WTC11 (cell line): ENCODE measurements at regions not wholly inside any gene's neighbourhood (a gene's known extent, or its start where the extent isn't known, plus 50 kb on each side); places are given as distances from the start of the nearest gene placed in this dataset.

Source experiments
- ATAC-seq: fragments of 200-7000 bp; cut with Tn5 transposase; 2 replicates; pipeline ENCODE4 v1.10.0; 2021; ENCODE audit warnings: mild to moderate bottlenecking, moderate library complexity
- CTCF ChIA-PET: fragments of 300-600 bp; sonication (Branson Sonifier 250); formaldehyde crosslinking; loops from one replicate; lab custom pipeline; 2021; ENCODE audit warnings: antibody characterized with exemption; lab: Charles Lee
- POLR2A ChIA-PET: fragments of 350-600 bp; sonication (Branson Sonifier 250); formaldehyde crosslinking; loops from one replicate; lab custom pipeline; 2021; ENCODE audit warnings: antibody characterized with exemption; lab: Charles Lee
- DNase-seq: peaks from one replicate; pipeline ENCODE4 v3.0.0; 2021; ENCODE audit warnings: low spot score
- H3K27ac Mint-ChIP-seq: 2 replicates; pipeline ENCODE4 v1.8.0; 2021; ENCODE audit warnings: mixed read lengths
- H3K27me3 Mint-ChIP-seq: 2 replicates; pipeline ENCODE4 v1.8.0; 2021; ENCODE audit warnings: low read depth, mild to moderate bottlenecking, moderate library complexity, mixed read lengths
- H3K36me3 Mint-ChIP-seq: 2 replicates; pipeline ENCODE4 v1.8.0; 2021; ENCODE audit warnings: mixed read lengths
- H3K4me1 Mint-ChIP-seq: 2 replicates; pipeline ENCODE4 v1.8.0; 2022; ENCODE audit warnings: mixed read lengths
- H3K4me3 Mint-ChIP-seq: 2 replicates; pipeline ENCODE4 v1.8.0; 2021; ENCODE audit warnings: mild to moderate bottlenecking, moderate library complexity, mixed read lengths
- H3K9me3 Mint-ChIP-seq: 2 replicates; pipeline ENCODE4 v1.8.0; 2021; ENCODE audit warnings: mixed read lengths
- AFF4 ChIP-seq: sonication (generic); formaldehyde crosslinking; IDR thresholded peaks from 2 replicates; pipeline ENCODE4 v1.8.1; 2023; ENCODE audit warnings: mild to moderate bottlenecking, missing genetic modification reagents, borderline replicate concordance
- ARID4B ChIP-seq: sonication (generic); formaldehyde crosslinking; IDR thresholded peaks from 2 replicates; pipeline ENCODE4 v1.8.0; 2023; ENCODE audit warnings: missing genetic modification reagents, mild to moderate bottlenecking, borderline replicate concordance
- E2F1 ChIP-seq: sonication (generic); formaldehyde crosslinking; IDR thresholded peaks from 2 replicates; pipeline ENCODE4 v1.8.0; 2022; ENCODE audit warnings: mild to moderate bottlenecking, missing genetic modification reagents
- ETV6 ChIP-seq: sonication (generic); formaldehyde crosslinking; IDR thresholded peaks from 2 replicates; pipeline ENCODE4 v1.8.1; 2022; ENCODE audit warnings: mild to moderate bottlenecking, missing genetic modification reagents
- GABPB1 ChIP-seq: sonication (generic); formaldehyde crosslinking; IDR thresholded peaks from 2 replicates; pipeline ENCODE4 v1.8.1; 2023; ENCODE audit warnings: mild to moderate bottlenecking, missing genetic modification reagents
- HMGA2 ChIP-seq: fragments of 250-450 bp; sonication (Bioruptor Pico); IDR thresholded peaks from 2 replicates; pipeline ENCODE4 v1.4.0; 2021; ENCODE audit warnings: mild to moderate bottlenecking, moderate library complexity
- IRF1 ChIP-seq: sonication (generic); formaldehyde crosslinking; IDR thresholded peaks from 2 replicates; pipeline ENCODE4 v1.8.0; 2023; ENCODE audit warnings: missing genetic modification reagents
- NFATC4 ChIP-seq: fragments of 250-450 bp; sonication (Bioruptor Pico); IDR thresholded peaks from 2 replicates; pipeline ENCODE4 v1.9.0; 2021; ENCODE audit warnings: mild to moderate bottlenecking
- RORB ChIP-seq: fragments of 250-450 bp; sonication (Bioruptor Pico); IDR thresholded peaks from 2 replicates; pipeline ENCODE4 v1.9.0; 2021; ENCODE audit warnings: mild to moderate bottlenecking
- SMAD3 ChIP-seq: sonication (generic); formaldehyde crosslinking; IDR thresholded peaks from 2 replicates; pipeline ENCODE4 v1.8.0; 2022; ENCODE audit warnings: missing genetic modification reagents, mild to moderate bottlenecking, borderline replicate concordance
- SOX15 ChIP-seq: fragments of 250-450 bp; sonication (Bioruptor Pico); IDR thresholded peaks from 2 replicates; pipeline ENCODE4 v1.9.0; 2021; ENCODE audit warnings: mild to moderate bottlenecking
- TCF7 ChIP-seq: sonication (generic); formaldehyde crosslinking; IDR thresholded peaks from 2 replicates; pipeline ENCODE4 v1.8.0; 2022; ENCODE audit warnings: mild to moderate bottlenecking, low read depth, missing genetic modification reagents, moderate library complexity
- TEAD1 ChIP-seq: sonication (generic); formaldehyde crosslinking; IDR thresholded peaks from 2 replicates; pipeline ENCODE4 v1.8.0; 2022; ENCODE audit warnings: mild to moderate bottlenecking, missing genetic modification reagents
- ZNF138 ChIP-seq: sonication (generic); formaldehyde crosslinking; conservative IDR thresholded peaks from 2 replicates; pipeline ENCODE4 v1.8.1; 2022; ENCODE audit warnings: mild to moderate bottlenecking, moderate library complexity, missing genetic modification reagents
- ZNF232 ChIP-seq: sonication (generic); formaldehyde crosslinking; IDR thresholded peaks from 2 replicates; pipeline ENCODE4 v1.8.0; 2022; ENCODE audit warnings: mild to moderate bottlenecking, missing genetic modification reagents
- TF ChIP-seq, protein P1 (sequence below): fragments of 250-450 bp; sonication (Bioruptor Pico); IDR thresholded peaks from 2 replicates; pipeline ENCODE4 v1.9.0; 2021; ENCODE audit warnings: mild to moderate bottlenecking
- TF ChIP-seq, protein P2 (sequence below): fragments of 250-450 bp; sonication (Bioruptor Pico); IDR thresholded peaks from 2 replicates; pipeline ENCODE4 v1.9.0; 2021; ENCODE audit warnings: moderate library complexity, mild to moderate bottlenecking, inconsistent platforms, borderline replicate concordance

- no peak for DNase-seq
- Mint-ChIP-seq H3K27ac (no peak overlapping the region), H3K9me3 (peaks cover 51% of the 10 kb centered on the region), H3K27me3 (peaks cover 11% of the 10 kb centered on the region), H3K36me3 (peaks cover 46% of the 10 kb centered on the region)
- no peak for ATAC-seq
- no peak for TF ChIP-seq TEAD1 (CRISPR knock-in tag)
- no peak for TF ChIP-seq SMAD3
- no peak for TF ChIP-seq ZNF232
- no peak for TF ChIP-seq RORB
- no peak for TF ChIP-seq ZNF138
- no peak for TF ChIP-seq ARID4B (CRISPR knock-in tag)
- TF ChIP-seq, all 79 proteins: peak for 0
- Mint-ChIP-seq H3K4me3 (no peak overlapping the region), H3K4me1 (no peaks in the 10 kb centered on the region)
- ChIA-PET CTCF (no interaction called here), POLR2A (no interaction called here)
Measured at GRCh38 chr1:4048076-4048475, 148.0 kb upstream of the C1orf174 start.

GRCh38 chr1:4048921-4049320 lies 148.8 kb upstream of the C1orf174 start:
- no peaks in the 10 kb centered on the region for H3K4me1 Mint-ChIP-seq
- peaks cover 44% of the 10 kb centered on the region for H3K9me3 Mint-ChIP-seq
- ChIA-PET POLR2A (no interaction called here), CTCF (no interaction called here)
- H3K36me3 Mint-ChIP-seq = peaks cover 51% of the 10 kb centered on the region
- peaks cover 11% of the 10 kb centered on the region for H3K27me3 Mint-ChIP-seq
- ATAC-seq = no peak
- H3K27ac Mint-ChIP-seq = no peak overlapping the region
- DNase-seq = no peak
- H3K4me3 Mint-ChIP-seq = no peak overlapping the region
- TF ChIP-seq, protein P1, sequence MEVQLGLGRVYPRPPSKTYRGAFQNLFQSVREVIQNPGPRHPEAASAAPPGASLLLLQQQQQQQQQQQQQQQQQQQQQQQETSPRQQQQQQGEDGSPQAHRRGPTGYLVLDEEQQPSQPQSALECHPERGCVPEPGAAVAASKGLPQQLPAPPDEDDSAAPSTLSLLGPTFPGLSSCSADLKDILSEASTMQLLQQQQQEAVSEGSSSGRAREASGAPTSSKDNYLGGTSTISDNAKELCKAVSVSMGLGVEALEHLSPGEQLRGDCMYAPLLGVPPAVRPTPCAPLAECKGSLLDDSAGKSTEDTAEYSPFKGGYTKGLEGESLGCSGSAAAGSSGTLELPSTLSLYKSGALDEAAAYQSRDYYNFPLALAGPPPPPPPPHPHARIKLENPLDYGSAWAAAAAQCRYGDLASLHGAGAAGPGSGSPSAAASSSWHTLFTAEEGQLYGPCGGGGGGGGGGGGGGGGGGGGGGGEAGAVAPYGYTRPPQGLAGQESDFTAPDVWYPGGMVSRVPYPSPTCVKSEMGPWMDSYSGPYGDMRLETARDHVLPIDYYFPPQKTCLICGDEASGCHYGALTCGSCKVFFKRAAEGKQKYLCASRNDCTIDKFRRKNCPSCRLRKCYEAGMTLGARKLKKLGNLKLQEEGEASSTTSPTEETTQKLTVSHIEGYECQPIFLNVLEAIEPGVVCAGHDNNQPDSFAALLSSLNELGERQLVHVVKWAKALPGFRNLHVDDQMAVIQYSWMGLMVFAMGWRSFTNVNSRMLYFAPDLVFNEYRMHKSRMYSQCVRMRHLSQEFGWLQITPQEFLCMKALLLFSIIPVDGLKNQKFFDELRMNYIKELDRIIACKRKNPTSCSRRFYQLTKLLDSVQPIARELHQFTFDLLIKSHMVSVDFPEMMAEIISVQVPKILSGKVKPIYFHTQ = no peak
- TF ChIP-seq ARID4B (CRISPR knock-in tag) = no peak
- TF ChIP-seq HMGA2 (CRISPR knock-in tag) = no peak
- TF ChIP-seq ETV6 (CRISPR knock-in tag) = no peak
- no peak for TF ChIP-seq SOX15 (CRISPR knock-in tag)
- TF ChIP-seq, protein P2, sequence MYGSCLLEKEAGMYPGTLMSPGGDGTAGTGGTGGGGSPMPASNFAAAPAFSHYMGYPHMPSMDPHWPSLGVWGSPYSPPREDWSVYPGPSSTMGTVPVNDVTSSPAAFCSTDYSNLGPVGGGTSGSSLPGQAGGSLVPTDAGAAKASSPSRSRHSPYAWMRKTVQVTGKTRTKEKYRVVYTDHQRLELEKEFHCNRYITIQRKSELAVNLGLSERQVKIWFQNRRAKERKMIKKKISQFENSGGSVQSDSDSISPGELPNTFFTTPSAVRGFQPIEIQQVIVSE (CRISPR knock-in tag) = no peak
- no peak for TF ChIP-seq AFF4 (CRISPR knock-in tag)
- no peak for TF ChIP-seq IRF1 (CRISPR knock-in tag)
- no peak for TF ChIP-seq GABPB1 (CRISPR knock-in tag)
- TF ChIP-seq E2F1 (CRISPR knock-in tag) = no peak
- no peak for TF ChIP-seq NFATC4 (CRISPR knock-in tag)
- TF ChIP-seq TCF7 (CRISPR knock-in tag) = no peak
